Activated T-helper 1 cell treated with anti-CD3 and anti-CD28 coated beads, Interleukin-12 subunit alpha, Interleukin-12 subunit beta, Interleukin-2, Interleukin-4 antibody, amounts not matched to agents 30 ng/mL and 10 ng/mL and 1 ng/mL, durations not matched to agents 14 hours and 24 hours and 36 hours (primary cell): ENCODE measurements at regions not wholly inside any gene's neighbourhood (a gene's known extent, or its start where the extent isn't known, plus 50 kb on each side); places are given as distances from the start of the nearest gene placed in this dataset.

Source experiments
- DNase-seq: peaks from one replicate; pipeline ENCODE4 v3.0.0; 2021; ENCODE audit warnings: low spot score
- H3K27ac Mint-ChIP-seq: one replicate; pipeline ENCODE4 v1.8.0; 2021; ENCODE audit warnings: mild to moderate bottlenecking, mixed read lengths
- H3K27me3 Mint-ChIP-seq: one replicate; pipeline ENCODE4 v1.8.0; 2022; ENCODE audit warnings: mild to moderate bottlenecking, moderate library complexity, mixed read lengths; ENCODE audit not compliant: insufficient read depth
- H3K36me3 Mint-ChIP-seq: one replicate; pipeline ENCODE4 v1.8.0; 2021; ENCODE audit warnings: low read depth, mixed read lengths
- H3K4me1 Mint-ChIP-seq: one replicate; pipeline ENCODE4 v1.8.0; 2021; ENCODE audit warnings: low read depth, mixed read lengths
- H3K4me3 Mint-ChIP-seq: one replicate; pipeline ENCODE4 v1.8.0; 2021; ENCODE audit warnings: mild to moderate bottlenecking, moderate library complexity, mixed read lengths
- H3K9me3 Mint-ChIP-seq: one replicate; pipeline ENCODE4 v1.8.0; 2021; ENCODE audit warnings: mixed read lengths
- intact Hi-C: fragments of 100-400 bp; cut with micrococcal nuclease; formaldehyde crosslinking; loops from one replicate; pipeline ENCODE4 v1.15.1; 2024

- intact Hi-C loops, result no loop called here
- Mint-ChIP-seq H3K27me3 (no peaks in the 10 kb centered on the region), H3K4me1 (no peaks in the 10 kb centered on the region), H3K27ac (no peak overlapping the region), H3K4me3 (no peak overlapping the region), H3K9me3 (no peaks in the 10 kb centered on the region), H3K36me3 (no peaks in the 10 kb centered on the region)
- DNase-seq, result no peak
Measured at GRCh38 chr15:61726166-61726565, 334.1 kb downstream of the VPS13C start.

GRCh38 chr15:61725251-61725650 is 335.0 kb downstream of the VPS13C start:
- no peaks in the 10 kb centered on the region for H3K27me3 Mint-ChIP-seq
- no peak overlapping the region for H3K27ac Mint-ChIP-seq
- intact Hi-C loops, result no loop called here
- no peaks in the 10 kb centered on the region for H3K4me1 Mint-ChIP-seq
- H3K4me3 Mint-ChIP-seq, result no peak overlapping the region
- DNase-seq, result no peak
- H3K36me3 Mint-ChIP-seq, result no peaks in the 10 kb centered on the region
- no peaks in the 10 kb centered on the region for H3K9me3 Mint-ChIP-seq

GRCh38 chr15:61724251-61724939 is 335.9 kb downstream of the VPS13C start:
- Mint-ChIP-seq H3K36me3 (no peaks in the 10 kb centered on the region), H3K27me3 (no peaks in the 10 kb centered on the region), H3K27ac (no peak overlapping the region), H3K4me1 (no peaks in the 10 kb centered on the region), H3K4me3 (no peak overlapping the region), H3K9me3 (no peaks in the 10 kb centered on the region)
- intact Hi-C loops, result no loop called here
- no peak for DNase-seq

- Mint-ChIP-seq H3K4me3 (no peak overlapping the region), H3K9me3 (no peaks in the 10 kb centered on the region), H3K36me3 (no peaks in the 10 kb centered on the region), H3K27me3 (no peaks in the 10 kb centered on the region), H3K4me1 (no peaks in the 10 kb centered on the region), H3K27ac (no peak overlapping the region)
- DNase-seq, result no peak
- intact Hi-C loops, result no loop called here
Measured at GRCh38 chr15:61721418-61721817, 338.8 kb downstream of the VPS13C start.

- no peaks in the 10 kb centered on the region for H3K36me3 Mint-ChIP-seq
- H3K27me3 Mint-ChIP-seq, result no peaks in the 10 kb centered on the region
- DNase-seq, result no peak
- no peak overlapping the region for H3K27ac Mint-ChIP-seq
- no peak overlapping the region for H3K4me3 Mint-ChIP-seq
- intact Hi-C loops, result no loop called here
- no peaks in the 10 kb centered on the region for H3K9me3 Mint-ChIP-seq
- H3K4me1 Mint-ChIP-seq, result no peaks in the 10 kb centered on the region
Measured at GRCh38 chr15:61720197-61720704, 340.0 kb downstream of the VPS13C start.

- peaks cover 6% of the 10 kb centered on the region for H3K27me3 Mint-ChIP-seq
- intact Hi-C loops, result no loop called here
- H3K4me3 Mint-ChIP-seq, result no peak overlapping the region
- no peaks in the 10 kb centered on the region for H3K4me1 Mint-ChIP-seq
- no peaks in the 10 kb centered on the region for H3K9me3 Mint-ChIP-seq
- no peaks in the 10 kb centered on the region for H3K36me3 Mint-ChIP-seq
- H3K27ac Mint-ChIP-seq, result no peak overlapping the region
- no peak for DNase-seq
Measured at GRCh38 chr15:61715082-61715481, 345.2 kb downstream of the VPS13C start.

GRCh38 chr15:61712129-61712759 is 348.0 kb downstream of the VPS13C start:
- H3K27ac Mint-ChIP-seq, result no peak overlapping the region
- intact Hi-C loops, result no loop called here
- peaks cover 6% of the 10 kb centered on the region for H3K27me3 Mint-ChIP-seq

GRCh38 chr15:61702224-61703020 is 357.8 kb downstream of the VPS13C start:
- Mint-ChIP-seq H3K27me3 (peaks cover 17% of the 10 kb centered on the region), H3K4me1 (no peaks in the 10 kb centered on the region), H3K4me3 (no peak overlapping the region), H3K27ac (no peak overlapping the region), H3K36me3 (no peaks in the 10 kb centered on the region), H3K9me3 (no peaks in the 10 kb centered on the region)
- DNase-seq, result no peak
- intact Hi-C loops, result no loop called here

More at GRCh38 chr15:61712129-61712759, 348.0 kb downstream of the VPS13C start:
- no peak for DNase-seq
- no peak overlapping the region for H3K4me3 Mint-ChIP-seq
- no peaks in the 10 kb centered on the region for H3K9me3 Mint-ChIP-seq
- no peaks in the 10 kb centered on the region for H3K4me1 Mint-ChIP-seq
- no peaks in the 10 kb centered on the region for H3K36me3 Mint-ChIP-seq

- intact Hi-C loops, result no loop called here
- Mint-ChIP-seq H3K4me1 (no peaks in the 10 kb centered on the region), H3K36me3 (no peaks in the 10 kb centered on the region), H3K27me3 (peaks cover 17% of the 10 kb centered on the region), H3K4me3 (no peak overlapping the region), H3K27ac (no peak overlapping the region), H3K9me3 (no peaks in the 10 kb centered on the region)
- no peak for DNase-seq
Measured at GRCh38 chr15:61701455-61701854, 358.8 kb downstream of the VPS13C start.

GRCh38 chr15:61700803-61701202 is 359.4 kb downstream of the VPS13C start:
- Mint-ChIP-seq H3K27me3 (peaks cover 17% of the 10 kb centered on the region), H3K4me1 (no peaks in the 10 kb centered on the region), H3K4me3 (no peak overlapping the region), H3K27ac (no peak overlapping the region), H3K36me3 (no peaks in the 10 kb centered on the region), H3K9me3 (no peaks in the 10 kb centered on the region)
- intact Hi-C loops, result no loop called here
- DNase-seq, result no peak

GRCh38 chr15:61697796-61698195 is 362.5 kb downstream of the VPS13C start:
- no peak overlapping the region for H3K27ac Mint-ChIP-seq
- DNase-seq, result no peak
- no peaks in the 10 kb centered on the region for H3K9me3 Mint-ChIP-seq
- peaks cover 11% of the 10 kb centered on the region for H3K27me3 Mint-ChIP-seq
- no peaks in the 10 kb centered on the region for H3K4me1 Mint-ChIP-seq
- intact Hi-C loops, result no loop called here
- no peak overlapping the region for H3K4me3 Mint-ChIP-seq
- no peaks in the 10 kb centered on the region for H3K36me3 Mint-ChIP-seq

GRCh38 chr15:61689067-61689466 is 371.2 kb downstream of the VPS13C start:
- DNase-seq, result no peak
- no peaks in the 10 kb centered on the region for H3K9me3 Mint-ChIP-seq
- H3K36me3 Mint-ChIP-seq, result no peaks in the 10 kb centered on the region
- no peak overlapping the region for H3K4me3 Mint-ChIP-seq
- H3K27me3 Mint-ChIP-seq, result peaks cover 7% of the 10 kb centered on the region
- H3K4me1 Mint-ChIP-seq, result no peaks in the 10 kb centered on the region
- no peak overlapping the region for H3K27ac Mint-ChIP-seq
- intact Hi-C loops, result no loop called here

- H3K4me3 Mint-ChIP-seq, result no peak overlapping the region
- H3K27me3 Mint-ChIP-seq, result peaks cover 10% of the 10 kb centered on the region
- no peaks in the 10 kb centered on the region for H3K4me1 Mint-ChIP-seq
- no peaks in the 10 kb centered on the region for H3K9me3 Mint-ChIP-seq
- H3K36me3 Mint-ChIP-seq, result no peaks in the 10 kb centered on the region
- DNase-seq, result no peak
- no peak overlapping the region for H3K27ac Mint-ChIP-seq
- intact Hi-C loops, result no loop called here
Measured at GRCh38 chr15:61687651-61688050, 372.6 kb downstream of the VPS13C start.
